ENCODE measurements at regions not wholly inside any gene's neighbourhood (a gene's known extent, or its start where the extent isn't known, plus 50 kb on each side); places are given as distances from the start of the nearest gene placed in this dataset.

- TF ChIP-seq POLR2A (IDR thresholded peaks at IDR 0.05): no peak
- TF ChIP-seq CTCF (IDR thresholded peaks at IDR 0.05): no peak
- no peak for TF ChIP-seq EP300 (IDR thresholded peaks at IDR 0.05)
Observed at GRCh38 chr5:56503929-56504328, 270.8 kb upstream of the ANKRD55 start.

Data from upper lobe of left lung (tissue), 4 donors.